Lung (tissue), 11 donors: ENCODE measurements at regions not wholly inside any gene's neighbourhood (a gene's known extent, or its start where the extent isn't known, plus 50 kb on each side); places are given as distances from the start of the nearest gene placed in this dataset.

Source experiments
- ATAC-seq: fragments of 200-7000 bp; cut with Tn5 transposase; one replicate; pipeline ENCODE4 v1.9.1; 2020; ENCODE audit warnings: moderate number of reproducible peaks; ENCODE audit not compliant: insufficient read depth, low FRiP score
- DNase-seq, 3 donors: peaks; one replicate each; pipeline ENCODE4 v3.0.0-alpha.2; 2013 to 2017
- H3K27ac ChIP-seq, 2 donors: one replicate each; pipeline ENCODE4 v1.5.1; 2013; ENCODE audit warnings: mild to moderate bottlenecking in 2 of 2, moderate library complexity in 2 of 2, control low read depth in 1 of 2, inconsistent platforms in 1 of 2, low read depth in 1 of 2, low read length in 1 of 2
- H3K27me3 ChIP-seq, 3 donors: one replicate each; pipeline ENCODE4 v1.5.1; 2013; ENCODE audit warnings: low read length in 2 of 3; ENCODE audit not compliant: control insufficient read depth in 3 of 3, insufficient read depth in 3 of 3
- H3K36me3 ChIP-seq, 4 donors: one replicate each; pipeline ENCODE4 v1.5.1; 2013; ENCODE audit warnings: low read length in 4 of 4, mild to moderate bottlenecking in 1 of 4, moderate library complexity in 1 of 4; ENCODE audit not compliant: control insufficient read depth in 4 of 4, insufficient read depth in 4 of 4
- H3K4me1 ChIP-seq, 5 donors: one replicate each; pipeline ENCODE4 v1.5.1; 2013; ENCODE audit warnings: low read length in 5 of 5, mild to moderate bottlenecking in 2 of 5, moderate library complexity in 1 of 5; ENCODE audit not compliant: control insufficient read depth in 5 of 5, insufficient read depth in 5 of 5
- H3K4me3 ChIP-seq: one replicate; pipeline ENCODE4 v1.5.1; 2013; ENCODE audit warnings: mild to moderate bottlenecking, control low read depth, moderate library complexity
- H3K9ac ChIP-seq, 2 donors: one replicate each; pipeline ENCODE4 v1.5.1; 2013; ENCODE audit warnings: low read length in 2 of 2, control low read depth in 1 of 2; ENCODE audit not compliant: insufficient read depth in 1 of 2
- H3K9me3 ChIP-seq, 4 donors: one replicate each; pipeline ENCODE4 v1.5.1; 2013; ENCODE audit warnings: low read length in 3 of 4, mild to moderate bottlenecking in 1 of 4, moderate library complexity in 1 of 4; ENCODE audit not compliant: control insufficient read depth in 4 of 4, insufficient read depth in 3 of 4
- WGBS, 2 donors: extraction: QIAGEN DNeasy Blood & Tissue Kit; methylation state at CpG; one replicate each; pipeline ENCODE4 v1.1.7; 2013; 5-methylcytosine and 5-hydroxymethylcytosine counted together
- TF ChIP-seq, protein P1 (sequence below): IDR thresholded peaks from 2 replicates; pipeline ENCODE4 v1.5.1; 2012; ENCODE audit warnings: mild to moderate bottlenecking; ENCODE audit errors: control extremely low read depth, extremely low read depth
- donor health status: control.
- donor health status: control.
- donor health status: Bipolar disorder and iron deficiency.
- donor health status: healthy.
- donor health status: DM: yes; HTN: yes; CAD: no.

DNA sequence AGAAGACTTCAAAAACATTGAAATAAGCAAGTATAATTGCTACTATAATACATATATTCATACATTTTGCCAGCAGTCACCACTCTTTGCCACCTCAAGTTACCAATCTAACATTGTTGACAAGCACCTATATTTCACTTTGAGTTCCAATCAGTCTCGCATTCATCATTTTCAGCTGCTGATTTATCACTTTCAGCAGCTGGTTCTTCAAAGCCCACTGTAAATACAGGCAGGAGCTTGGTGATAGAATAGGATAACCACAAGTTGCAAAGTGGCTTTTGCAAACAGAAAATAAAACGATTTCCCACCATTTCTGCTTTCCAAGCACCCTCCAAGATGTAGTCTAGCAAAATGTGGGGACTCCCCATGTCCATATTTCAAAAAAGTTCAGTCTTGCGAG is 114.2 kb upstream of the ITGA1 start:
- Histone ChIP-seq H3K4me1 (peaks cover 0 to 19% (median 0%) of the 10 kb centered on the region in 5 donors), H3K9ac (no peak overlapping the region), H3K4me3 (no peak overlapping the region), H3K27me3 (no peaks in the 10 kb centered on the region), H3K27ac (no peak overlapping the region), H3K36me3 (no peaks in the 10 kb centered on the region), H3K9me3 (no peaks in the 10 kb centered on the region)
- 49 to 61% methylated on average over 3 of the region's 3 CpGs for WGBS, 2 donors
- ATAC-seq, result no peak
- DNase-seq, result no peak
- TF ChIP-seq, protein P1, sequence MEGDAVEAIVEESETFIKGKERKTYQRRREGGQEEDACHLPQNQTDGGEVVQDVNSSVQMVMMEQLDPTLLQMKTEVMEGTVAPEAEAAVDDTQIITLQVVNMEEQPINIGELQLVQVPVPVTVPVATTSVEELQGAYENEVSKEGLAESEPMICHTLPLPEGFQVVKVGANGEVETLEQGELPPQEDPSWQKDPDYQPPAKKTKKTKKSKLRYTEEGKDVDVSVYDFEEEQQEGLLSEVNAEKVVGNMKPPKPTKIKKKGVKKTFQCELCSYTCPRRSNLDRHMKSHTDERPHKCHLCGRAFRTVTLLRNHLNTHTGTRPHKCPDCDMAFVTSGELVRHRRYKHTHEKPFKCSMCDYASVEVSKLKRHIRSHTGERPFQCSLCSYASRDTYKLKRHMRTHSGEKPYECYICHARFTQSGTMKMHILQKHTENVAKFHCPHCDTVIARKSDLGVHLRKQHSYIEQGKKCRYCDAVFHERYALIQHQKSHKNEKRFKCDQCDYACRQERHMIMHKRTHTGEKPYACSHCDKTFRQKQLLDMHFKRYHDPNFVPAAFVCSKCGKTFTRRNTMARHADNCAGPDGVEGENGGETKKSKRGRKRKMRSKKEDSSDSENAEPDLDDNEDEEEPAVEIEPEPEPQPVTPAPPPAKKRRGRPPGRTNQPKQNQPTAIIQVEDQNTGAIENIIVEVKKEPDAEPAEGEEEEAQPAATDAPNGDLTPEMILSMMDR, result no peak

GRCh38 chr5:52674815-52675545 is 112.7 kb upstream of the ITGA1 start:
- Histone ChIP-seq H3K27ac (peak overlapping the region in 1 of 2 donors; percentile 66), H3K4me1 (peaks cover 0 to 19% (median 0%) of the 10 kb centered on the region in 5 donors), H3K36me3 (no peaks in the 10 kb centered on the region), H3K9me3 (no peaks in the 10 kb centered on the region), H3K9ac (no peak overlapping the region), H3K27me3 (no peaks in the 10 kb centered on the region), H3K4me3 (no peak overlapping the region)
- DNase-seq (peak in 1 of 3 donors; percentile 15), ATAC-seq (no peak)
- TF ChIP-seq, protein P1, result no peak
- 75 to 79% methylated on average over 5 of the region's 5 CpGs for WGBS, 2 donors

- no peaks in the 10 kb centered on the region for H3K27me3 ChIP-seq
- TF ChIP-seq, protein P1, result no peak
- H3K4me3 ChIP-seq, result no peak overlapping the region
- H3K9me3 ChIP-seq, result peaks cover 0 to 1% (median 0%) of the 10 kb centered on the region in 4 donors
- no peaks in the 10 kb centered on the region for H3K36me3 ChIP-seq
- H3K4me1 ChIP-seq, result no peaks in the 10 kb centered on the region
- WGBS, 2 donors, result 79 to 85% methylated on average over 7 of the region's 7 CpGs
- H3K27ac ChIP-seq, result no peak overlapping the region
- DNase-seq (no peak), ATAC-seq (no peak)
- no peak overlapping the region for H3K9ac ChIP-seq
These were observed 105.2 kb upstream of the ITGA1 start for GRCh38 chr5:52682492-52682891.
